ENCODE measurements at regions not wholly inside any gene's neighbourhood (a gene's known extent, or its start where the extent isn't known, plus 50 kb on each side); places are given as distances from the start of the nearest gene placed in this dataset.
"Not testable (repeated sequence)": the region's sequence is repeated elsewhere in the genome, so short reads cannot be mapped to it uniquely, and the experiment has no call there.

GRCh38 chr12:68984796-68985573, 52.0 kb upstream of the CPM start:
- DNase-seq, result no peak
- peaks cover 3 to 38% (median 21%) of the 10 kb centered on the region in 9 donors for H3K9me3 Mint-ChIP-seq
- no peak overlapping the region for H3K27ac Mint-ChIP-seq
- peaks cover 6 to 30% (median 8%) of the 10 kb centered on the region in 5 donors for H3K27me3 Mint-ChIP-seq
- H3K4me3 Mint-ChIP-seq, result no peak overlapping the region
- ATAC-seq, result no peak
- H3K4me1 Mint-ChIP-seq, result no peaks in the 10 kb centered on the region
- POLR2A ChIA-PET, result no interaction called here
- H3K36me3 Mint-ChIP-seq, result peaks cover 0 to 34% (median 17%) of the 10 kb centered on the region in 3 donors

GRCh38 chr12:68997526-68997925, 64.6 kb upstream of the CPM start:
- Mint-ChIP-seq H3K9me3 (peaks cover 10 to 55% (median 24%) of the 10 kb centered on the region in 9 donors), H3K36me3 (peaks cover 0 to 43% (median 2%) of the 10 kb centered on the region in 3 donors), H3K27me3 (peaks cover 0 to 10% (median 6%) of the 10 kb centered on the region in 5 donors)
- DNase-seq, H3K4me1 Mint-ChIP-seq, H3K4me3 Mint-ChIP-seq, H3K27ac Mint-ChIP-seq, POLR2A ChIA-PET, ATAC-seq: not testable (repeated sequence)

GRCh38 chr12:68998041-68998440, 65.1 kb upstream of the CPM start:
- Mint-ChIP-seq H3K27ac (no peak overlapping the region), H3K27me3 (peaks cover 1 to 10% (median 6%) of the 10 kb centered on the region in 5 donors), H3K4me3 (no peak overlapping the region), H3K36me3 (peaks cover 0 to 43% (median 2%) of the 10 kb centered on the region in 3 donors), H3K9me3 (peaks cover 10 to 53% (median 24%) of the 10 kb centered on the region in 9 donors), H3K4me1 (no peaks in the 10 kb centered on the region)
- POLR2A ChIA-PET, result no interaction called here
- DNase-seq, result no peak
- ATAC-seq, result no peak

GRCh38 chr12:69000074-69000473, 67.1 kb upstream of the CPM start:
- H3K36me3 Mint-ChIP-seq, result peaks cover 0 to 35% (median 2%) of the 10 kb centered on the region in 3 donors
- H3K4me3 Mint-ChIP-seq, result no peak overlapping the region
- peaks cover 0 to 10% (median 1%) of the 10 kb centered on the region in 5 donors for H3K27me3 Mint-ChIP-seq
- no peaks in the 10 kb centered on the region for H3K4me1 Mint-ChIP-seq
- POLR2A ChIA-PET, result no interaction called here
- H3K27ac Mint-ChIP-seq, result no peak overlapping the region
- H3K9me3 Mint-ChIP-seq, result peaks cover 6 to 39% (median 20%) of the 10 kb centered on the region in 9 donors
- DNase-seq, result no peak
- ATAC-seq, result no peak

- ATAC-seq (no peak), DNase-seq (no peak)
- peaks cover 6 to 36% (median 20%) of the 10 kb centered on the region in 9 donors for H3K9me3 Mint-ChIP-seq
- H3K4me3 Mint-ChIP-seq, result no peak overlapping the region
- POLR2A ChIA-PET, result no interaction called here
- H3K4me1 Mint-ChIP-seq, result no peaks in the 10 kb centered on the region
- peaks cover 0 to 35% (median 2%) of the 10 kb centered on the region in 3 donors for H3K36me3 Mint-ChIP-seq
- H3K27me3 Mint-ChIP-seq, result peaks cover 0 to 15% (median 4%) of the 10 kb centered on the region in 5 donors
- no peak overlapping the region for H3K27ac Mint-ChIP-seq
These were observed 67.7 kb upstream of the CPM start for GRCh38 chr12:69000540-69001243.

GRCh38 chr12:69001251-69001650, 68.3 kb upstream of the CPM start:
- POLR2A ChIA-PET, result no interaction called here
- H3K36me3 Mint-ChIP-seq, result peaks cover 0 to 35% (median 2%) of the 10 kb centered on the region in 3 donors
- no peaks in the 10 kb centered on the region for H3K4me1 Mint-ChIP-seq
- H3K9me3 Mint-ChIP-seq, result peaks cover 6 to 36% (median 20%) of the 10 kb centered on the region in 9 donors
- H3K27ac Mint-ChIP-seq, result no peak overlapping the region
- no peak overlapping the region for H3K4me3 Mint-ChIP-seq
- ATAC-seq (no peak), DNase-seq (no peak)
- peaks cover 0 to 20% (median 9%) of the 10 kb centered on the region in 5 donors for H3K27me3 Mint-ChIP-seq

GRCh38 chr12:69002969-69003368, 70.0 kb upstream of the CPM start:
- peaks cover 0 to 26% (median 13%) of the 10 kb centered on the region in 5 donors for H3K27me3 Mint-ChIP-seq
- peaks cover 0 to 7% (median 0%) of the 10 kb centered on the region in 4 donors for H3K4me1 Mint-ChIP-seq
- H3K9me3 Mint-ChIP-seq, result peaks cover 2 to 23% (median 9%) of the 10 kb centered on the region in 9 donors
- POLR2A ChIA-PET, result no interaction called here
- DNase-seq (no peak), ATAC-seq (no peak)
- H3K27ac Mint-ChIP-seq, result no peak overlapping the region
- peaks cover 0 to 23% (median 2%) of the 10 kb centered on the region in 3 donors for H3K36me3 Mint-ChIP-seq
- no peak overlapping the region for H3K4me3 Mint-ChIP-seq

- Mint-ChIP-seq H3K4me3 (no peak overlapping the region), H3K4me1 (peaks cover 0 to 10% (median 0%) of the 10 kb centered on the region in 4 donors), H3K36me3 (peaks cover 0 to 13% (median 2%) of the 10 kb centered on the region in 3 donors)
These were observed 71.0 kb upstream of the CPM start for GRCh38 chr12:69003991-69004390.

GRCh38 chr12:69007101-69007854, 74.3 kb upstream of the CPM start:
- no peak for ATAC-seq
- peak overlapping the region in 1 of 10 donors; percentile 0 for H3K27ac Mint-ChIP-seq
- no peak for DNase-seq
- H3K27me3 Mint-ChIP-seq, result peaks cover 6 to 31% (median 16%) of the 10 kb centered on the region in 5 donors
- H3K4me1 Mint-ChIP-seq, result peaks cover 0 to 10% (median 0%) of the 10 kb centered on the region in 4 donors
- H3K9me3 Mint-ChIP-seq, result peaks cover 0 to 4% (median 0%) of the 10 kb centered on the region in 9 donors
- H3K4me3 Mint-ChIP-seq, result peak overlapping the region in 1 of 10 donors; percentile 17
- H3K36me3 Mint-ChIP-seq, result no peaks in the 10 kb centered on the region
- POLR2A ChIA-PET, result no interaction called here

More at GRCh38 chr12:69003991-69004390, 71.0 kb upstream of the CPM start:
- Mint-ChIP-seq H3K27me3 (peaks cover 0 to 35% (median 13%) of the 10 kb centered on the region in 5 donors), H3K9me3 (peaks cover 0 to 13% (median 3%) of the 10 kb centered on the region in 9 donors), H3K27ac (no peak overlapping the region)
- no peak for DNase-seq
- ATAC-seq, result no peak
- POLR2A ChIA-PET, result no interaction called here

GRCh38 chr12:69007855-69008351, 74.9 kb upstream of the CPM start:
- DNase-seq, result no peak
- Mint-ChIP-seq H3K4me1 (peaks cover 0 to 10% (median 0%) of the 10 kb centered on the region in 4 donors), H3K27me3 (peaks cover 6 to 31% (median 16%) of the 10 kb centered on the region in 5 donors), H3K27ac (no peak overlapping the region), H3K9me3 (peaks cover 0 to 4% (median 0%) of the 10 kb centered on the region in 9 donors), H3K36me3 (no peaks in the 10 kb centered on the region), H3K4me3 (no peak overlapping the region)
- POLR2A ChIA-PET, result no interaction called here
- no peak for ATAC-seq

- Mint-ChIP-seq H3K4me1 (peaks cover 0 to 10% (median 0%) of the 10 kb centered on the region in 4 donors), H3K27me3 (peaks cover 6 to 31% (median 16%) of the 10 kb centered on the region in 5 donors), H3K4me3 (no peak overlapping the region), H3K36me3 (no peaks in the 10 kb centered on the region), H3K27ac (no peak overlapping the region), H3K9me3 (peaks cover 0 to 4% (median 0%) of the 10 kb centered on the region in 9 donors)
- no peak for DNase-seq
- POLR2A ChIA-PET, result no interaction called here
- no peak for ATAC-seq
These were observed 75.5 kb upstream of the CPM start for GRCh38 chr12:69008520-69008919.

- no peak for ATAC-seq
These were observed 81.1 kb upstream of the CPM start for GRCh38 chr12:69014047-69014446.

More at GRCh38 chr12:69014047-69014446, 81.1 kb upstream of the CPM start:
- Mint-ChIP-seq H3K27me3 (peaks cover 4 to 22% (median 16%) of the 10 kb centered on the region in 5 donors), H3K4me1 (no peaks in the 10 kb centered on the region), H3K27ac (no peak overlapping the region), H3K4me3 (no peak overlapping the region), H3K36me3 (no peaks in the 10 kb centered on the region), H3K9me3 (peaks cover 0 to 4% (median 0%) of the 10 kb centered on the region in 9 donors)
- no peak for DNase-seq
- POLR2A ChIA-PET, result no interaction called here
